GM18873 (cell line): ENCODE measurements at regions not wholly inside any gene's neighbourhood (a gene's known extent, or its start where the extent isn't known, plus 50 kb on each side); places are given as distances from the start of the nearest gene placed in this dataset.

ENCODE experiments used
- ATAC-seq: cut with Tn5 transposase; IDR thresholded peaks from one replicate; pipeline ENCODE4 v1.9.1; 2021; ENCODE audit warnings: mild to moderate bottlenecking, moderate library complexity, moderate number of reproducible peaks; ENCODE audit not compliant: unreplicated experiment, low FRiP score

GRCh38 chr5:8233479-8233878, 364.5 kb downstream of the MTRR start:
- no peak for ATAC-seq

GRCh38 chr5:8234179-8234770, 365.3 kb downstream of the MTRR start:
- ATAC-seq: no peak

- no peak for ATAC-seq
These were observed 369.1 kb downstream of the MTRR start for GRCh38 chr5:8238080-8238479.

GRCh38 chr5:8239198-8239597, 370.2 kb downstream of the MTRR start:
- no peak for ATAC-seq

GRCh38 chr5:8239646-8240045, 370.7 kb downstream of the MTRR start:
- no peak for ATAC-seq

- no peak for ATAC-seq
These were observed 372.1 kb downstream of the MTRR start for GRCh38 chr5:8241076-8241475.

GRCh38 chr5:8241558-8241957, 372.6 kb downstream of the MTRR start:
- ATAC-seq: no peak

GRCh38 chr5:8247049-8247899, 378.3 kb downstream of the MTRR start:
- ATAC-seq: no peak

GRCh38 chr5:8253376-8253775, 384.4 kb downstream of the MTRR start:
- ATAC-seq: no peak

- ATAC-seq: no peak
These were observed 385.7 kb downstream of the MTRR start for GRCh38 chr5:8254674-8255073.

GRCh38 chr5:8258801-8259200, 389.9 kb downstream of the MTRR start:
- no peak for ATAC-seq

GRCh38 chr5:8270246-8270645, 401.3 kb downstream of the MTRR start:
- no peak for ATAC-seq

- no peak for ATAC-seq
These were observed 411.9 kb downstream of the MTRR start for GRCh38 chr5:8280711-8281363.

- no peak for ATAC-seq
These were observed 419.4 kb downstream of the MTRR start for GRCh38 chr5:8288334-8288733.

- ATAC-seq: no peak
These were observed 420.1 kb downstream of the MTRR start for GRCh38 chr5:8288897-8289516.

GRCh38 chr5:8289779-8290178, 420.8 kb downstream of the MTRR start:
- no peak for ATAC-seq

GRCh38 chr5:8290721-8291120, 421.8 kb downstream of the MTRR start:
- ATAC-seq: no peak

GRCh38 chr5:8291641-8292040, 422.7 kb downstream of the MTRR start:
- ATAC-seq: no peak

GRCh38 chr5:8295141-8295540, 426.2 kb downstream of the MTRR start:
- no peak for ATAC-seq

GRCh38 chr5:8299716-8300115, 430.8 kb downstream of the MTRR start:
- no peak for ATAC-seq

- ATAC-seq: no peak
These were observed 435.4 kb downstream of the MTRR start for GRCh38 chr5:8304341-8304740.
